H9 (cell line): ENCODE measurements at regions not wholly inside any gene's neighbourhood (a gene's known extent, or its start where the extent isn't known, plus 50 kb on each side); places are given as distances from the start of the nearest gene placed in this dataset.

ENCODE experiments used
- DNase-seq: peaks from one replicate; pipeline ENCODE4 v3.0.0-alpha.2; 2017
- H2AFZ ChIP-seq: one replicate; pipeline ENCODE4 v1.6.1; 2013; ENCODE audit warnings: mild to moderate bottlenecking, low read length, control low read depth, moderate library complexity
- H2AK5ac ChIP-seq: 2 replicates; pipeline ENCODE4 v1.6.1; 2013; ENCODE audit warnings: low read length, control low read depth, mixed read lengths; ENCODE audit not compliant: insufficient read length
- H2BK120ac ChIP-seq: one replicate; pipeline ENCODE4 v1.6.1; 2013; ENCODE audit warnings: low read depth, mild to moderate bottlenecking, low read length, control low read depth, inconsistent platforms; ENCODE audit not compliant: poor library complexity, severe bottlenecking
- H2BK12ac ChIP-seq: 2 replicates; pipeline ENCODE4 v1.6.1; 2013; ENCODE audit warnings: low read length, control low read depth, mixed read lengths, low read depth; ENCODE audit not compliant: insufficient read length
- H2BK15ac ChIP-seq: 2 replicates; pipeline ENCODE4 v1.6.1; 2013; ENCODE audit warnings: low read depth, low read length, control low read depth
- H2BK20ac ChIP-seq: one replicate; pipeline ENCODE4 v1.6.1; 2013; ENCODE audit warnings: low read depth, mild to moderate bottlenecking, low read length, control low read depth, inconsistent platforms; ENCODE audit not compliant: poor library complexity, severe bottlenecking
- H2BK5ac ChIP-seq: 2 replicates; pipeline ENCODE4 v1.6.1; 2013; ENCODE audit warnings: low read length, control low read depth, mixed read lengths; ENCODE audit not compliant: insufficient read length
- H3K14ac ChIP-seq: 2 replicates; pipeline ENCODE4 v1.6.1; 2013; ENCODE audit warnings: low read length, control low read depth; ENCODE audit not compliant: insufficient read depth
- H3K18ac ChIP-seq: 2 replicates; pipeline ENCODE4 v1.6.1; 2013; ENCODE audit warnings: low read depth, mild to moderate bottlenecking, mixed read lengths, low read length, control low read depth; ENCODE audit not compliant: insufficient read length
- H3K23ac ChIP-seq: 2 replicates; pipeline ENCODE4 v1.6.1; 2013; ENCODE audit warnings: low read length, control low read depth, mixed read lengths, low read depth; ENCODE audit not compliant: insufficient read length
- H3K23me2 ChIP-seq: 2 replicates; pipeline ENCODE4 v1.6.1; 2013; ENCODE audit warnings: low read depth, mild to moderate bottlenecking, mixed read lengths, low read length, control low read depth; ENCODE audit not compliant: insufficient read length, poor library complexity, severe bottlenecking
- H3K27ac ChIP-seq: 2 replicates; pipeline ENCODE4 v1.5.1; 2013; ENCODE audit warnings: low read length, control low read depth, mixed read lengths, low read depth; ENCODE audit not compliant: insufficient read length
- H3K27me3 ChIP-seq: 2 replicates; pipeline ENCODE4 v1.6.1; 2013; ENCODE audit warnings: low read length, control low read depth, inconsistent platforms; ENCODE audit not compliant: insufficient read depth
- H3K4ac ChIP-seq: 2 replicates; pipeline ENCODE4 v1.6.1; 2013; ENCODE audit warnings: low read depth, mild to moderate bottlenecking, control low read depth, inconsistent platforms, low read length, moderate library complexity
- H3K4me1 ChIP-seq: 2 replicates; pipeline ENCODE4 v1.6.1; 2013; ENCODE audit warnings: low read length, control low read depth, inconsistent platforms; ENCODE audit not compliant: insufficient read depth
- H3K4me2 ChIP-seq: 2 replicates; pipeline ENCODE4 v1.6.1; 2013; ENCODE audit warnings: low read length, control low read depth, mixed read lengths; ENCODE audit not compliant: insufficient read length, insufficient read depth
- H3K56ac ChIP-seq: 2 replicates; pipeline ENCODE4 v1.6.1; 2013; ENCODE audit warnings: low read depth, mild to moderate bottlenecking, mixed read lengths, low read length, control low read depth; ENCODE audit not compliant: insufficient read length
- H3K79me1 ChIP-seq: 2 replicates; pipeline ENCODE4 v1.6.1; 2013; ENCODE audit warnings: low read depth, mild to moderate bottlenecking, moderate library complexity, low read length, control low read depth, inconsistent platforms; ENCODE audit not compliant: insufficient read depth, poor library complexity, severe bottlenecking
- H3K79me2 ChIP-seq: 2 replicates; pipeline ENCODE4 v1.6.1; 2013; ENCODE audit warnings: low read length, control low read depth, inconsistent platforms; ENCODE audit not compliant: insufficient read depth
- H3K9ac ChIP-seq: 2 replicates; pipeline ENCODE4 v1.6.1; 2013; ENCODE audit warnings: low read length, control low read depth, mixed read lengths; ENCODE audit not compliant: insufficient read length; ENCODE audit errors: extremely low read depth
- H3K9me3 ChIP-seq: one replicate; pipeline ENCODE4 v1.6.1; 2013; ENCODE audit warnings: low read depth, low read length, inconsistent platforms; ENCODE audit not compliant: control insufficient read depth
- H3T11ph ChIP-seq: one replicate; pipeline ENCODE4 v1.6.1; 2013; ENCODE audit warnings: mild to moderate bottlenecking, low read length, control low read depth, inconsistent platforms
- H4K20me1 ChIP-seq: one replicate; pipeline ENCODE4 v1.6.1; 2013; ENCODE audit not compliant: control insufficient read depth, insufficient read length, insufficient read depth
- H4K5ac ChIP-seq: 2 replicates; pipeline ENCODE4 v1.6.1; 2013; ENCODE audit warnings: low read depth, mild to moderate bottlenecking, mixed read lengths, low read length, control low read depth; ENCODE audit not compliant: insufficient read length
- H4K8ac ChIP-seq: replicated peaks from 2 replicates; pipeline ENCODE4 v1.6.1; 2013; ENCODE audit warnings: low read length, control low read depth, mixed read lengths, low read depth; ENCODE audit not compliant: insufficient read length
- H4K91ac ChIP-seq: 2 replicates; pipeline ENCODE4 v1.6.1; 2013; ENCODE audit warnings: low read depth, mild to moderate bottlenecking, moderate library complexity, mixed read lengths, low read length, control low read depth; ENCODE audit not compliant: insufficient read length
- H3K27ac Mint-ChIP-seq, 3 experiments: 2 replicates in 2 of 3; 3 replicates in 1 of 3; pipeline ENCODE4 v1.8.0; 2020 to 2021; ENCODE audit warnings: mixed read lengths in 3 of 3, mild to moderate bottlenecking in 1 of 3, moderate library complexity in 1 of 3
- H3K27me3 Mint-ChIP-seq: 2 replicates; pipeline ENCODE4 v1.8.0; 2021; ENCODE audit warnings: low read depth, mild to moderate bottlenecking, moderate library complexity, mixed read lengths
- H3K36me3 Mint-ChIP-seq, 3 experiments: 2 replicates in 2 of 3; 3 replicates in 1 of 3; pipeline ENCODE4 v1.8.0; 2020 to 2021; ENCODE audit warnings: low read depth in 3 of 3, mixed read lengths in 3 of 3; ENCODE audit not compliant: insufficient read depth in 1 of 3
- H3K4me1 Mint-ChIP-seq, 2 experiments: 2 replicates each; pipeline ENCODE4 v1.8.0; 2020; ENCODE audit warnings: mixed read lengths in 2 of 2
- H3K4me3 Mint-ChIP-seq, 2 experiments: 2 replicates in 1 of 2; 3 replicates in 1 of 2; pipeline ENCODE4 v1.8.0; 2020 to 2021; ENCODE audit warnings: mild to moderate bottlenecking in 2 of 2, mixed read lengths in 2 of 2, moderate library complexity in 1 of 2
- H3K9me3 Mint-ChIP-seq, 2 experiments: 2 replicates in 1 of 2; 3 replicates in 1 of 2; pipeline ENCODE4 v1.8.0; 2020; ENCODE audit warnings: mild to moderate bottlenecking in 2 of 2, mixed read lengths in 2 of 2, moderate library complexity in 1 of 2
- WGBS: extraction: QIAGEN DNeasy Blood & Tissue Kit; methylation state at CpG from one replicate; pipeline ENCODE4 v1.1.7; 2013; ENCODE audit warnings: missing lambda C conversion rate, low lambda C conversion rate, mixed read lengths; ENCODE audit not compliant: insufficient read length; ENCODE audit errors: extremely low coverage; 5-methylcytosine and 5-hydroxymethylcytosine counted together
- TF ChIP-seq, protein P1 (sequence below): fragments of 200-600 bp; sonication (generic); conservative IDR thresholded peaks from 3 replicates; pipeline ENCODE4 v1.8.0; 2021; ENCODE audit warnings: antibody characterized with exemption, mild to moderate bottlenecking

- Histone ChIP-seq H3K9me3 (no peaks in the 10 kb centered on the region), H2BK120ac (no peak overlapping the region), H2BK12ac (no peak overlapping the region), H3K79me2 (no peaks in the 10 kb centered on the region), H4K8ac (no peak overlapping the region), H4K20me1 (no peaks in the 10 kb centered on the region), H2BK15ac (no peak overlapping the region; the same call in 1 of the 2 replicates), H3K4me2 (no peak overlapping the region), H3K23ac (no peak overlapping the region), H3K56ac (no peak overlapping the region), H3K9ac (no peak overlapping the region), H3K23me2 (no peaks in the 10 kb centered on the region), H2AFZ (no peak overlapping the region), H2BK20ac (no peak overlapping the region), H3K4ac (no peak overlapping the region), H3K14ac (no peak overlapping the region), H4K91ac (no peak overlapping the region), H4K5ac (no peak overlapping the region), H3K27ac (no peak overlapping the region), H3K27me3 (no peaks in the 10 kb centered on the region), H2BK5ac (no peak overlapping the region), H3T11ph (no peak overlapping the region), H3K4me1 (peaks cover 12% of the 10 kb centered on the region), H3K18ac (no peak overlapping the region), H2AK5ac (no peak overlapping the region), H3K79me1 (no peaks in the 10 kb centered on the region)
- no peak overlapping the region; a peak in 1 of 7 replicates for H3K27ac Mint-ChIP-seq
- no CpG with 5 or more reads among the region's 2 CpGs for WGBS
- TF ChIP-seq, protein P1, sequence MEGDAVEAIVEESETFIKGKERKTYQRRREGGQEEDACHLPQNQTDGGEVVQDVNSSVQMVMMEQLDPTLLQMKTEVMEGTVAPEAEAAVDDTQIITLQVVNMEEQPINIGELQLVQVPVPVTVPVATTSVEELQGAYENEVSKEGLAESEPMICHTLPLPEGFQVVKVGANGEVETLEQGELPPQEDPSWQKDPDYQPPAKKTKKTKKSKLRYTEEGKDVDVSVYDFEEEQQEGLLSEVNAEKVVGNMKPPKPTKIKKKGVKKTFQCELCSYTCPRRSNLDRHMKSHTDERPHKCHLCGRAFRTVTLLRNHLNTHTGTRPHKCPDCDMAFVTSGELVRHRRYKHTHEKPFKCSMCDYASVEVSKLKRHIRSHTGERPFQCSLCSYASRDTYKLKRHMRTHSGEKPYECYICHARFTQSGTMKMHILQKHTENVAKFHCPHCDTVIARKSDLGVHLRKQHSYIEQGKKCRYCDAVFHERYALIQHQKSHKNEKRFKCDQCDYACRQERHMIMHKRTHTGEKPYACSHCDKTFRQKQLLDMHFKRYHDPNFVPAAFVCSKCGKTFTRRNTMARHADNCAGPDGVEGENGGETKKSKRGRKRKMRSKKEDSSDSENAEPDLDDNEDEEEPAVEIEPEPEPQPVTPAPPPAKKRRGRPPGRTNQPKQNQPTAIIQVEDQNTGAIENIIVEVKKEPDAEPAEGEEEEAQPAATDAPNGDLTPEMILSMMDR: peak; percentile 73
- no peak overlapping the region for H3K4me3 Mint-ChIP-seq
- peak; percentile 66 for DNase-seq
- H3K27me3 Mint-ChIP-seq: no peaks in the 10 kb centered on the region
- peaks cover 24 to 28% of the 10 kb centered on the region in 2 experiments for H3K9me3 Mint-ChIP-seq
- peaks cover 14 to 41% (median 15%) of the 10 kb centered on the region in 3 experiments for H3K36me3 Mint-ChIP-seq
- peaks cover 55 to 65% of the 10 kb centered on the region in 2 experiments for H3K4me1 Mint-ChIP-seq
Observed at GRCh38 chr20:39289316-39289715, 327.2 kb downstream of the DHX35 start.
